SK-N-SH (cell line): ENCODE measurements at regions not wholly inside any gene's neighbourhood (a gene's known extent, or its start where the extent isn't known, plus 50 kb on each side); places are given as distances from the start of the nearest gene placed in this dataset.

Source experiments
- EZH2phosphoT487 ChIP-seq: fragments of 200-600 bp; sonication (generic); IDR thresholded peaks from 2 replicates; pipeline ENCODE4 v1.6.1; 2017; ENCODE audit warnings: low read depth, mixed run types, mild to moderate bottlenecking, antibody characterized with exemption, moderate library complexity, borderline replicate concordance
- YY1 ChIP-seq: IDR thresholded peaks from 2 replicates; pipeline ENCODE4 v1.4.0; 2012; ENCODE audit warnings: low read depth, mild to moderate bottlenecking
- TF ChIP-seq, protein P1 (sequence below): fragments of 200-600 bp; sonication (generic); IDR thresholded peaks from 2 replicates; pipeline ENCODE4 v1.6.1; 2017; ENCODE audit warnings: antibody characterized with exemption, mild to moderate bottlenecking, moderate library complexity

DNA sequence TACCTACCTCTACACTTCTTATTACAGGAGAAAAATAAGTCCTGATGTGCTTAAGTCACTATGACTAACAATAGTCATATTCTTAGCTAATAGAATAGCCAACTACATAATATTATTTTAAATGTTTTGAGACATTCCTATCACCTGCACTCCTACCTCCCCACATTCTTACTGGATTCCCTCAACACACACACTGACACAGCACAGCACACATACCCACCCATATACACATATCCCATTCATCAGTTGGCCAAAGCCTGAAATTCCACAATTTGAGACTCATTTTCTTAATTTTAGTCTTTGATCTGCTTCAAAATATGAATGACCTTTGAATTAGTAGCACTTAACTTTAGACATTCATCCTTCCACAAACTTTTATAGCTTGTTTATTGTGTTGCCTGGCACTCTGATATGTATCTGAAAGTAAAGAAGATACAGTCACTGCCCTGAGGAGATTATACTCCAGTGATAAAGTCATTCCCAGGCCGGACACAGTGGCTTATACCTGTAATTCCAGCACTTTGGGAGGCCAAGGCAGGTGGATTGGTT is 168.3 kb upstream of the RASA1 start:
- TF ChIP-seq YY1 = no peak
- TF ChIP-seq EZH2phosphoT487 = no peak
- TF ChIP-seq, protein P1, sequence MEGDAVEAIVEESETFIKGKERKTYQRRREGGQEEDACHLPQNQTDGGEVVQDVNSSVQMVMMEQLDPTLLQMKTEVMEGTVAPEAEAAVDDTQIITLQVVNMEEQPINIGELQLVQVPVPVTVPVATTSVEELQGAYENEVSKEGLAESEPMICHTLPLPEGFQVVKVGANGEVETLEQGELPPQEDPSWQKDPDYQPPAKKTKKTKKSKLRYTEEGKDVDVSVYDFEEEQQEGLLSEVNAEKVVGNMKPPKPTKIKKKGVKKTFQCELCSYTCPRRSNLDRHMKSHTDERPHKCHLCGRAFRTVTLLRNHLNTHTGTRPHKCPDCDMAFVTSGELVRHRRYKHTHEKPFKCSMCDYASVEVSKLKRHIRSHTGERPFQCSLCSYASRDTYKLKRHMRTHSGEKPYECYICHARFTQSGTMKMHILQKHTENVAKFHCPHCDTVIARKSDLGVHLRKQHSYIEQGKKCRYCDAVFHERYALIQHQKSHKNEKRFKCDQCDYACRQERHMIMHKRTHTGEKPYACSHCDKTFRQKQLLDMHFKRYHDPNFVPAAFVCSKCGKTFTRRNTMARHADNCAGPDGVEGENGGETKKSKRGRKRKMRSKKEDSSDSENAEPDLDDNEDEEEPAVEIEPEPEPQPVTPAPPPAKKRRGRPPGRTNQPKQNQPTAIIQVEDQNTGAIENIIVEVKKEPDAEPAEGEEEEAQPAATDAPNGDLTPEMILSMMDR = no peak
